H1 (cell line): ENCODE measurements at regions not wholly inside any gene's neighbourhood (a gene's known extent, or its start where the extent isn't known, plus 50 kb on each side); places are given as distances from the start of the nearest gene placed in this dataset.

Experiments used
- BACH1 ChIP-seq: IDR thresholded peaks from 2 replicates; pipeline ENCODE4 v1.6.1; 2012; ENCODE audit warnings: low read length, improper control_type of control experiment
- CREB1 ChIP-seq: IDR thresholded peaks from 2 replicates; pipeline ENCODE4 v1.6.1; 2012; ENCODE audit warnings: inconsistent platforms
- CTCF ChIP-seq, 3 experiments: IDR thresholded peaks; 1 replicate in 2 of 3; 2 replicates in 1 of 3; pipeline versions ENCODE4 v1.5.1 to v1.6.1; 2011; ENCODE audit warnings: low read length in 3 of 3, mild to moderate bottlenecking in 3 of 3, inconsistent platforms in 2 of 3, low read depth in 1 of 3, moderate library complexity in 1 of 3; ENCODE audit not compliant: insufficient read depth in 1 of 3; ENCODE audit errors: control extremely low read depth in 1 of 3
- FOSL1 ChIP-seq: IDR thresholded peaks from 2 replicates; pipeline ENCODE4 v1.6.1; 2011; ENCODE audit warnings: mild to moderate bottlenecking, low read depth, low read length, moderate library complexity; ENCODE audit not compliant: insufficient read depth
- MAX ChIP-seq: IDR thresholded peaks from 2 replicates; pipeline ENCODE4 v1.6.1; 2012; ENCODE audit warnings: inconsistent platforms

GRCh38 chr11:91129596-91129995 lies 906.7 kb upstream of the CHORDC1 start:
- TF ChIP-seq CTCF (IDR thresholded peaks at IDR 0.05; ENCODE audit: control extremely low read depth in 1 of 3, insufficient read depth in 1 of 3, low read depth in 1 of 3, low read length in 3 of 3) (no peak), MAX (no peak), BACH1 (no peak), FOSL1 (no peak), CREB1 (no peak)
